DOHH2 (cell line): ENCODE measurements at regions not wholly inside any gene's neighbourhood (a gene's known extent, or its start where the extent isn't known, plus 50 kb on each side); places are given as distances from the start of the nearest gene placed in this dataset.

Source experiments
- H3F3A ChIP-seq: fragments of 200-600 bp; sonication (generic), shearing (Covaris generic); 2 replicates; pipeline ENCODE4 v1.6.0; 2016; ENCODE audit warnings: antibody characterized with exemption, mild to moderate bottlenecking; ENCODE audit not compliant: control insufficient read depth, insufficient read depth
- H3K27ac ChIP-seq: fragments of 200-600 bp; sonication (generic); 2 replicates; pipeline ENCODE4 v1.5.1; 2014; ENCODE audit warnings: low read depth, mild to moderate bottlenecking, low read length, moderate library complexity
- H3K27me3 ChIP-seq: fragments of 200-600 bp; sonication (generic); 2 replicates; pipeline ENCODE4 v1.6.1; 2014; ENCODE audit warnings: mild to moderate bottlenecking, low read length, mixed read lengths; ENCODE audit not compliant: control insufficient read depth
- H3K36me3 ChIP-seq: fragments of 200-600 bp; sonication (generic); 2 replicates; pipeline ENCODE4 v1.6.1; 2014; ENCODE audit warnings: mild to moderate bottlenecking, low read length, moderate library complexity, mixed read lengths; ENCODE audit not compliant: control insufficient read depth
- H3K4me1 ChIP-seq: fragments of 200-600 bp; sonication (generic); 2 replicates; pipeline ENCODE4 v1.6.1; 2014; ENCODE audit warnings: mild to moderate bottlenecking, low read length, mixed read lengths; ENCODE audit not compliant: control insufficient read depth
- H3K4me2 ChIP-seq: fragments of 200-600 bp; sonication (generic); 2 replicates; pipeline ENCODE4 v1.6.0; 2014; ENCODE audit warnings: mild to moderate bottlenecking, low read length, moderate library complexity
- H3K4me3 ChIP-seq: fragments of 200-600 bp; sonication (generic); 2 replicates; pipeline ENCODE4 v1.5.1; 2014; ENCODE audit warnings: mild to moderate bottlenecking, low read length, mixed read lengths
- H3K79me2 ChIP-seq: fragments of 200-600 bp; sonication (generic); 2 replicates; pipeline ENCODE4 v1.6.1; 2014; ENCODE audit warnings: mild to moderate bottlenecking, low read length, mixed read lengths; ENCODE audit not compliant: control insufficient read depth
- H3K9me2 ChIP-seq: fragments of 200-600 bp; sonication (generic); replicated peaks from 2 replicates; pipeline ENCODE4 v1.6.1; 2014; ENCODE audit warnings: mild to moderate bottlenecking, low read length, mixed read lengths; ENCODE audit not compliant: control insufficient read depth
- H3K9me3 ChIP-seq: fragments of 200-600 bp; sonication (generic); 2 replicates; pipeline ENCODE4 v1.6.1; 2014; ENCODE audit warnings: antibody characterized with exemption, low read length, mixed read lengths; ENCODE audit not compliant: control insufficient read depth, insufficient read depth
- H4K20me1 ChIP-seq: fragments of 200-600 bp; sonication (generic); 2 replicates; pipeline ENCODE4 v1.6.0; 2014; ENCODE audit warnings: low read depth, mild to moderate bottlenecking, antibody characterized with exemption, low read length, moderate library complexity; ENCODE audit not compliant: control insufficient read depth, insufficient read depth
- EZH2phosphoT487 ChIP-seq: fragments of 200-600 bp; sonication (generic); IDR thresholded peaks from 2 replicates; pipeline ENCODE4 v1.6.1; 2017; ENCODE audit warnings: borderline replicate concordance, mild to moderate bottlenecking, antibody characterized with exemption, low read length, moderate library complexity, mixed read lengths
- TF ChIP-seq, protein P1 (sequence below): fragments of 200-600 bp; sonication (generic); IDR thresholded peaks from one replicate; pipeline ENCODE4 v1.5.1; 2014; ENCODE audit warnings: antibody characterized with exemption, mild to moderate bottlenecking, low read depth, low read length; ENCODE audit not compliant: poor library complexity, severe bottlenecking

GRCh38 chr17:53900951-53901350 lies 78.2 kb downstream of the KIF2B start:
- H3K27ac ChIP-seq: no peak overlapping the region
- no peaks in the 10 kb centered on the region for H3K36me3 ChIP-seq
- H3K9me2 ChIP-seq: no peaks in the 10 kb centered on the region
- no peaks in the 10 kb centered on the region for H3K27me3 ChIP-seq
- no peaks in the 10 kb centered on the region for H4K20me1 ChIP-seq
- no peaks in the 10 kb centered on the region for H3K9me3 ChIP-seq
- no peak overlapping the region for H3K4me3 ChIP-seq
- H3K4me2 ChIP-seq: no peak overlapping the region
- TF ChIP-seq, protein P1, sequence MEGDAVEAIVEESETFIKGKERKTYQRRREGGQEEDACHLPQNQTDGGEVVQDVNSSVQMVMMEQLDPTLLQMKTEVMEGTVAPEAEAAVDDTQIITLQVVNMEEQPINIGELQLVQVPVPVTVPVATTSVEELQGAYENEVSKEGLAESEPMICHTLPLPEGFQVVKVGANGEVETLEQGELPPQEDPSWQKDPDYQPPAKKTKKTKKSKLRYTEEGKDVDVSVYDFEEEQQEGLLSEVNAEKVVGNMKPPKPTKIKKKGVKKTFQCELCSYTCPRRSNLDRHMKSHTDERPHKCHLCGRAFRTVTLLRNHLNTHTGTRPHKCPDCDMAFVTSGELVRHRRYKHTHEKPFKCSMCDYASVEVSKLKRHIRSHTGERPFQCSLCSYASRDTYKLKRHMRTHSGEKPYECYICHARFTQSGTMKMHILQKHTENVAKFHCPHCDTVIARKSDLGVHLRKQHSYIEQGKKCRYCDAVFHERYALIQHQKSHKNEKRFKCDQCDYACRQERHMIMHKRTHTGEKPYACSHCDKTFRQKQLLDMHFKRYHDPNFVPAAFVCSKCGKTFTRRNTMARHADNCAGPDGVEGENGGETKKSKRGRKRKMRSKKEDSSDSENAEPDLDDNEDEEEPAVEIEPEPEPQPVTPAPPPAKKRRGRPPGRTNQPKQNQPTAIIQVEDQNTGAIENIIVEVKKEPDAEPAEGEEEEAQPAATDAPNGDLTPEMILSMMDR: no peak
- no peak for TF ChIP-seq EZH2phosphoT487
- no peaks in the 10 kb centered on the region for H3K79me2 ChIP-seq
- no peaks in the 10 kb centered on the region for H3F3A ChIP-seq
- H3K4me1 ChIP-seq: no peaks in the 10 kb centered on the region

DNA sequence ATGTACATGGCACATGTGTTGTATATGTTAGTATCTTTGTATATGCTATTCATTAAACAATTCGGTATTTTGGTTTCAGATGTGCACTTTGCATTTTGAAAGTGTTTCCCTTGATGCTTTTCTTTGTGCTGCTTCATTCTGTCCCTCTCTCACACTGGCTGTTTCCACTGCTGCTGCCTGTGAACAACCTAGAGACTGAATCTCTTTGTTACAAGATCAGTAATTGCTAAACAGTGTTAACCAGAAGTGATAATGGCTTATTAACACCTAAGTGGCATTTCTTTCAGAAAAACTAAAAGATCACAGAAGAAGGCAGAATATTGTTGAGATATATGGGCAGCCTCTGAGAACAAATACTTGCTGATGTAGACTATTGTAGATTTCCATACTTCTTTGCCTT lies 84.7 kb downstream of the KIF2B start:
- no peaks in the 10 kb centered on the region for H3K79me2 ChIP-seq
- H3K9me3 ChIP-seq: no peaks in the 10 kb centered on the region
- H3K9me2 ChIP-seq: no peaks in the 10 kb centered on the region
- no peaks in the 10 kb centered on the region for H3K4me1 ChIP-seq
- H3K27ac ChIP-seq: no peak overlapping the region
- H3K4me2 ChIP-seq: no peak overlapping the region
- no peaks in the 10 kb centered on the region for H4K20me1 ChIP-seq
- H3F3A ChIP-seq: no peaks in the 10 kb centered on the region
- no peak for TF ChIP-seq EZH2phosphoT487
- TF ChIP-seq, protein P1: no peak
- no peaks in the 10 kb centered on the region for H3K27me3 ChIP-seq
- no peaks in the 10 kb centered on the region for H3K36me3 ChIP-seq
- no peak overlapping the region for H3K4me3 ChIP-seq

DNA sequence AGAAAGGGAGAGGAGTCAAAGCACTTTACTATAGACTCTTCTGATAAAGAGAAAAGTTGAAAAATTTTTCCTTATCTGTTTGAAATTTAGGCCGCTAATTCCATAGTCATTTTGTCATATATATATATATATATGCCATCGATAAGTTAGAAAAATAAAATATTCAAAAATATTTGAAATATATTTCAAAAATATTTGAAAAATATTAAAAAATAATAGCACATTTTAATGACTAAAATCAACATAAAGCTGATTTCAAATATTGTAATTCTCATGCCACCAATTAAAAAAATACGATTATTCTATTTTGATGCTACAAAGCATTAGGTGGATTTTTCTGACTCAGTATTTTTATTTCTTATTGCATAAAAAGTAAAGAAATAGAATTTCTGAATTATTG lies 87.1 kb downstream of the KIF2B start:
- Histone ChIP-seq H3K4me2 (no peak overlapping the region), H3K9me2 (no peaks in the 10 kb centered on the region), H3K4me1 (no peaks in the 10 kb centered on the region)

More for the DNA sequence above, 87.1 kb downstream of the KIF2B start:
- no peaks in the 10 kb centered on the region for H3K36me3 ChIP-seq
- H3K27ac ChIP-seq: no peak overlapping the region
- H3K9me3 ChIP-seq: no peaks in the 10 kb centered on the region
- H3K27me3 ChIP-seq: no peaks in the 10 kb centered on the region
- no peaks in the 10 kb centered on the region for H3F3A ChIP-seq
- TF ChIP-seq EZH2phosphoT487: no peak
- TF ChIP-seq, protein P1: no peak
- no peaks in the 10 kb centered on the region for H3K79me2 ChIP-seq
- H3K4me3 ChIP-seq: no peak overlapping the region
- no peaks in the 10 kb centered on the region for H4K20me1 ChIP-seq
